Loucy (cell line): ENCODE measurements at regions not wholly inside any gene's neighbourhood (a gene's known extent, or its start where the extent isn't known, plus 50 kb on each side); places are given as distances from the start of the nearest gene placed in this dataset.

Experiments
- H2AFZ ChIP-seq: fragments of 200-600 bp; sonication (generic); 2 replicates; pipeline ENCODE4 v1.6.0; 2016; ENCODE audit warnings: antibody characterized with exemption, mild to moderate bottlenecking, low read length, moderate library complexity
- H3F3A ChIP-seq: fragments of 200-600 bp; 2 replicates; pipeline ENCODE4 v1.6.0; 2016; ENCODE audit warnings: antibody characterized with exemption, low read depth, mild to moderate bottlenecking
- H3K27me3 ChIP-seq: fragments of 200-600 bp; sonication (generic); 2 replicates; pipeline ENCODE4 v1.6.1; 2014; ENCODE audit warnings: low read length, mild to moderate bottlenecking; ENCODE audit not compliant: insufficient read depth, poor library complexity, severe bottlenecking
- H3K36me3 ChIP-seq: fragments of 200-600 bp; sonication (generic); 2 replicates; pipeline ENCODE4 v1.6.1; 2016; ENCODE audit warnings: low read length; ENCODE audit not compliant: insufficient read depth
- H3K4me1 ChIP-seq: fragments of 200-600 bp; sonication (generic); 2 replicates; pipeline ENCODE4 v1.5.1; 2014; ENCODE audit warnings: low read length, mild to moderate bottlenecking; ENCODE audit not compliant: insufficient read depth, poor library complexity, severe bottlenecking
- H3K4me2 ChIP-seq: fragments of 200-600 bp; sonication (generic); 2 replicates; pipeline ENCODE4 v1.6.0; 2014; ENCODE audit warnings: antibody characterized with exemption, low read length, low read depth, mild to moderate bottlenecking; ENCODE audit not compliant: poor library complexity, severe bottlenecking
- H3K4me3 ChIP-seq: fragments of 200-600 bp; sonication (generic); 2 replicates; pipeline ENCODE4 v1.5.1; 2014; ENCODE audit warnings: low read length, mild to moderate bottlenecking, mixed read lengths; ENCODE audit not compliant: poor library complexity, severe bottlenecking
- H3K79me2 ChIP-seq: fragments of 200-600 bp; sonication (generic); 2 replicates; pipeline ENCODE4 v1.6.1; 2014; ENCODE audit warnings: low read length; ENCODE audit not compliant: insufficient read depth
- H3K9ac ChIP-seq: fragments of 200-600 bp; sonication (generic); 2 replicates; pipeline ENCODE4 v1.6.0; 2014; ENCODE audit warnings: mild to moderate bottlenecking, low read depth, low read length, moderate library complexity; ENCODE audit not compliant: poor library complexity, severe bottlenecking
- H3K9me2 ChIP-seq: fragments of 200-600 bp; sonication (generic); replicated peaks from 2 replicates; pipeline ENCODE4 v1.6.1; 2016; ENCODE audit warnings: low read depth, low read length, mixed read lengths
- H3K9me3 ChIP-seq: fragments of 200-600 bp; sonication (generic); 2 replicates; pipeline ENCODE4 v1.6.1; 2014; ENCODE audit warnings: mild to moderate bottlenecking, antibody characterized with exemption, low read length, low read depth; ENCODE audit not compliant: insufficient read depth
- H4K20me1 ChIP-seq: fragments of 200-600 bp; sonication (generic); 2 replicates; pipeline ENCODE4 v1.6.0; 2014; ENCODE audit warnings: antibody characterized with exemption, low read length, mild to moderate bottlenecking; ENCODE audit not compliant: insufficient read depth, poor library complexity, severe bottlenecking
- CTCF ChIP-seq: fragments of 200-600 bp; sonication (generic); conservative IDR thresholded peaks from 2 replicates; pipeline ENCODE4 v1.5.1; 2014; ENCODE audit warnings: mild to moderate bottlenecking, antibody characterized with exemption, low read length
- EZH2phosphoT487 ChIP-seq: fragments of 200-600 bp; IDR thresholded peaks from 2 replicates; pipeline ENCODE4 v1.6.1; 2018; ENCODE audit warnings: antibody characterized with exemption, mild to moderate bottlenecking, moderate library complexity, borderline replicate concordance

- H3K9me3 ChIP-seq: no peaks in the 10 kb centered on the region
- no peak for TF ChIP-seq CTCF
- no peak for TF ChIP-seq EZH2phosphoT487
- no peaks in the 10 kb centered on the region for H3K79me2 ChIP-seq
These were observed 844.3 kb upstream of the SEMA6D start for GRCh38 chr15:46872981-46873330.

GRCh38 chr15:46879032-46879770 lies 838.1 kb upstream of the SEMA6D start:
- Histone ChIP-seq H4K20me1 (no peaks in the 10 kb centered on the region), H3K4me1 (no peaks in the 10 kb centered on the region), H3K9ac (no peak overlapping the region), H3K4me2 (no peak overlapping the region), H3K9me3 (no peaks in the 10 kb centered on the region; the same call in 1 of the 2 replicates), H3K36me3 (no peaks in the 10 kb centered on the region), H2AFZ (no peak overlapping the region), H3K27me3 (no peaks in the 10 kb centered on the region), H3K4me3 (no peak overlapping the region), H3K79me2 (no peaks in the 10 kb centered on the region), H3F3A (no peaks in the 10 kb centered on the region), H3K9me2 (no peaks in the 10 kb centered on the region)
- TF ChIP-seq CTCF (no peak), EZH2phosphoT487 (no peak)

More at GRCh38 chr15:46872981-46873330, 844.3 kb upstream of the SEMA6D start:
- no peaks in the 10 kb centered on the region for H3K27me3 ChIP-seq
- H3K4me3 ChIP-seq: no peak overlapping the region
- no peaks in the 10 kb centered on the region for H3K4me1 ChIP-seq
- H3K9ac ChIP-seq: no peak overlapping the region
- H3K9me2 ChIP-seq: no peaks in the 10 kb centered on the region
- no peaks in the 10 kb centered on the region for H3F3A ChIP-seq
- no peaks in the 10 kb centered on the region for H4K20me1 ChIP-seq
- H2AFZ ChIP-seq: no peak overlapping the region
- no peak overlapping the region for H3K4me2 ChIP-seq
- no peaks in the 10 kb centered on the region for H3K36me3 ChIP-seq

- TF ChIP-seq CTCF (no peak), EZH2phosphoT487 (no peak)
- Histone ChIP-seq H3K79me2 (no peaks in the 10 kb centered on the region), H3K4me1 (no peaks in the 10 kb centered on the region), H3K9me3 (no peaks in the 10 kb centered on the region; the same call in 1 of the 2 replicates), H3K27me3 (no peaks in the 10 kb centered on the region), H3K9me2 (no peaks in the 10 kb centered on the region), H3K36me3 (no peaks in the 10 kb centered on the region), H4K20me1 (no peaks in the 10 kb centered on the region), H3K4me2 (no peak overlapping the region), H2AFZ (no peak overlapping the region), H3K4me3 (no peak overlapping the region), H3F3A (no peaks in the 10 kb centered on the region), H3K9ac (no peak overlapping the region)
These were observed 836.5 kb upstream of the SEMA6D start for GRCh38 chr15:46880791-46881190.
